Cardiac septum (tissue), 1 donor: ENCODE measurements at regions not wholly inside any gene's neighbourhood (a gene's known extent, or its start where the extent isn't known, plus 50 kb on each side); places are given as distances from the start of the nearest gene placed in this dataset.
"Not testable (repeated sequence)": the region's sequence is repeated elsewhere in the genome, so short reads cannot be mapped to it uniquely, and the experiment has no call there.

Experiments used
- DNase-seq: peaks from one replicate; pipeline ENCODE4 v3.0.0-alpha.2; 2020; ENCODE audit warnings: low spot score
- intact Hi-C: fragments of 100-400 bp; cut with DNase I; formaldehyde crosslinking; loops from one replicate; pipeline ENCODE4 v1.14.0; 2022
- donor health status: DM: no; HTN: no; CAD: no.

DNA sequence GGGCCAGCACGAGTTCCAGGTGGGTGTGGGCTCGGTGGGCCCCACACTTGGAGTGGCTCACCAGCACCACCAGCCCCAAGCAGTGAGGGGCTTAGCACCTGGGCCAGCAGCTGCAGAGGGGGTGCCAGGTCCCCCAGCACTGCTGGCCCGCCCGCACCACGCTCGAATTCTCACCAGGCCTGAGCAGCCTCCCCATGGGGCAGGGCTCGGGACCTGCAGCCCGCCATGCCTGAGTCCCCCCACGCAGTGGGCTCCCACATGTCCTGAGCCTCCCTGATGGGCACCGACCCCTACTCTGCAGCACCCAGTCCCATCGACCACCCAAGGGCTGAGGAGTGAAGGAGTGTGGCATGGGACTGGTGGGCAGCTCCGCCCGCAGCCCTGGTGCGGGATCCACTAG lies 593.4 kb downstream of the GABRG1 start:
- no peak for DNase-seq

DNA sequence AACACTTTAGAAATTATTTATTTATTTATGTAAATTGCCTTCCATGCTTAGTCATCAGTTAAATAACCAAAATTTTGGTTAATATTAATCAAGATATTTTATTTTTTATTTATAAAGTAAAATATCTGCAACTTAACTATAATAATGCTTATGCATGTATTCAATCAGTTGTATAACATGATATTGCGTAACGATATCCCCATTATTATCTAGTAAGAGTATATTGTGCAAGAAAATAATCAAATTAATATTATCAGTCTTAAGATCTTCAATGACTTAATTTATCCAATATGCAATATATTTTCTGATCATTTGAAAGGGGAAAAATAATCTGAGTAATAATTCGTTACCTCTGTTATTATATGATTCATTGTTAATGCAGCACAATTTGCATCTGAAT lies 596.7 kb downstream of the GABRG1 start:
- no peak for DNase-seq
- intact Hi-C loops = no loop called here

More for the DNA sequence above, 593.4 kb downstream of the GABRG1 start:
- intact Hi-C loops = no loop called here

DNA sequence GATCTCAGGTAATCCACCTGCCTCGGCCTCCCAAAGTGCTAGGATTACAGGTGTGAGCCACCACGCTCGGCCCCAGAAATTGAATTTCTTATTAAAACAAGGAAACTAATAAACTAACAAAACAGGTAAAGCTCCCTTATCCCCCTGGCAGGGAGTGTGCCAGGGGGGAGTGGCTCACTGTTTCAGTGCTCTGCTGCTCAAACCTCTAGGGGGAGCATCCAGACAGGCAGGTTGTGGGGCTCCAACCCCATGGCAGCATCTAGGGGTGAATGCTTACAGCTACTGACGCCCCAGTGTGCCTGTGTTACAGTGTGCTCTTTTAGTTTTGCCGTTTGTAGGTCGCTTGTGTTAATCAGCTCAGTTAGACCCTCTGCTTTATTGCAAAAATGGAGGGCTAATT lies 605.0 kb downstream of the GABRG1 start:
- intact Hi-C loops = no loop called here
- no peak for DNase-seq

DNA sequence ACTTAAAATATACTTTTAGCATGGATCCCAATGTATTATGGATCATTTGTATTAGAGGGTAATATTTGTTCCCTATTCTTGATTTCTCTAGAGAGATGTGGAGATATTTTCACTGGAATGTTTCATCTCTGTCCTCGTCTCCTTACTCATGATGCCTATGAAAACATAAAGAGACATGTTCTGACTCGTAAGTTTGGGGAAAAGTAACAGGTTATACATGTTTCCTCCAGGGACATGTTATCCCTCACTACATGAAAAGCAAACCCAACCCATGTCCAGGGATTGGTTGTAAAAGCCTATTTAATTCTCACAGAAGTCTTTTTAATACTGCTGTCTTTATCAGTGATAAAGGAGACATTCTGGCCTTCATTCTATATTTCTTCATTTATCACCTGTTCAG lies 621.4 kb downstream of the GABRG1 start:
- intact Hi-C loops = no loop called here

DNA sequence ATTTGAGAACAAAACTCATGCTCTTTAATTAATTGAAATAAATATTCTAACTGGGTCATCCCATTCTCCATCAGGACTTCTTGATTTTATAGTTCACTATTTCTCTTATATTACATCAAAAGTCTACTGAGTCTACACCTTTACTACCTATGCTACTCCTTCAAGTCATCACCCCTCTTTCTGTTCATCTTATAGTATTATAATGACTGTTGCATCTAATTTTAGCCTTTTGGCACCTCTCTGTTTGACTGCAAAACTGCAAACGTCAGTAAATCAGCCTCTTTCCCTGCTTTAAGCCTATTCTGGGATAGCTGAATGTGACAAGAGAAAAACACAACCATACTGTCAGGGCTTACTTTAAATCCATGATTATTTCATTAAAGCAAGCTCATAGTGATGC lies 639.1 kb downstream of the GABRG1 start:
- intact Hi-C loops = no loop called here
- no peak for DNase-seq

More for the DNA sequence above, 621.4 kb downstream of the GABRG1 start:
- no peak for DNase-seq

DNA sequence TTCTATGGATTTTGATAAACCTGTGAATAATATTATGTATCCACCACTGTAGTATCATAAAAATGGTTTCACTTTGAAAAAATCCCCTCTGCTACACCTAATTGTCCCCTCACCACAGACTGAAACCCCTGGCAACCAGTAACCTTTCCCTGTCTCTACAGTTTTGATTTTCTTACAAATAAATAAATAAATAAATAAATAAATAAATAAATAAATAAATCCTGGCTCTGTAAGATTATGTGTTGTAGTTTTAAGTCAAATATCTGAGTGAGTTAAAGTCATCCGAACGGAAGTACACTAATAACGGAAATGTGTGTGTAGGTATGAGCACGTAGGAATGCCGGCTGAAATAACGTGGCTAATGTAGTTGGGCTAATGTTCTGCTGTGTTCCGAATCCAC lies 641.5 kb downstream of the GABRG1 start:
- no peak for DNase-seq
- intact Hi-C loops = no loop called here

DNA sequence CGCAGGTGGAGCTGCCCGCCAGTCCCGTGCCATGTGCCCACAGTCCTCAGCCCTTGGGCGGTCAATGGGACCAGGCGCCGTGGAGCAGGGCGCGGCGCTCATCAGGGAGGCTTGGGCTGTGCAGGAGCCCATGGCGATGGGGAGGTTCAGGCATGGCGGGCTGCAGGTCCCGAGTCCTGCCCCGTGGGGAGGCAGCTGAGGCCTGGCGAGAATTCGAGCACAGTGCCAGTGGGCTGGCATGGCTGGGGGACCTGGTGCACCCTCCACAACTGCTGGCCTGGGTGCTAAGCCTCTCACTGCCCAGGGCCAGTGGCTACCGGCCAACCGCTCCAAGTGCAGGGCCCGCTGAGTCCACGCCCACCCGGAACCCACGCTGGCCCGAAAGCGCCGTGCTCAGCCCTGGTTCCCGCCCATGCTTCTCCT lies 646.5 kb downstream of the GABRG1 start:
- DNase-seq = no peak
- intact Hi-C loops = no loop called here

DNA sequence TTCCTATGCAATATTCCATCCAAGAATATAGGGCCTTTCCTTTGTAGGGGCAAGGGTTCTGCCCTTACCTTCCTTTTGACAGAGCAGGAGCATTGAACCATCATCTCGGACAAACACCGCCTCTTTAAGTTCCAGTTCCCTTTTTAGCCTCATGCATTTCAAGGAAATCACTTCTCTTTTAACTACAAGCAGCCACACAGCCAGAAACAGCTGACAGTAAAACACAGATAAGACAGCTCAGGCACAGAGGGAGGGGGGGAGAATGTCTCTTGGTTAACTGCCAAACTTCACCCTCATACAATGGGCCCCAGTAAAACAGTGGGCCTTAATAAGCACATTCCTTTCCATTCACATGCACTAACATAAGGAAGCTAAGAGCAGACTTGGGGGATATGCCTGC lies 648.3 kb downstream of the GABRG1 start:
- intact Hi-C loops = no loop called here
- no peak for DNase-seq

DNA sequence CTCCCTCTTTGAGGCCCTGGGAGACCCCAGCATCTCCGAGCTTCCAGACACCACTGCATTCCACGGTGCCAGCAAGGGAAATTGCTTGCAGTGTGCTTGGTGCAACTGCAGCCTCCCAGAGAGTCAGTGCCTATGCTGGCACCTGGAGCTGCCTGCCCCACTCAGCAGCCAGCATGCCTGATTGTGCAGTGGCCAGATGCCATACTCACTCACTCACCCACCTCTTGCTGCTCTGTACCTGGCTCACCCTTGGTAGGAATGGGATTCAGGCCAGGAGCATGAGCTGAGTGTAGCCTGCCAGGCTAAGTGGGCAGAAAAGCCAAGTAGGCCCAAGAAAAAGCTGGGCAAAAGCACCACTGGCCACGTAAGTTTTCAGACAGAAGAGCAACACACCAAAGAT lies 651.4 kb downstream of the GABRG1 start:
- no peak for DNase-seq
- intact Hi-C loops = no loop called here

DNA sequence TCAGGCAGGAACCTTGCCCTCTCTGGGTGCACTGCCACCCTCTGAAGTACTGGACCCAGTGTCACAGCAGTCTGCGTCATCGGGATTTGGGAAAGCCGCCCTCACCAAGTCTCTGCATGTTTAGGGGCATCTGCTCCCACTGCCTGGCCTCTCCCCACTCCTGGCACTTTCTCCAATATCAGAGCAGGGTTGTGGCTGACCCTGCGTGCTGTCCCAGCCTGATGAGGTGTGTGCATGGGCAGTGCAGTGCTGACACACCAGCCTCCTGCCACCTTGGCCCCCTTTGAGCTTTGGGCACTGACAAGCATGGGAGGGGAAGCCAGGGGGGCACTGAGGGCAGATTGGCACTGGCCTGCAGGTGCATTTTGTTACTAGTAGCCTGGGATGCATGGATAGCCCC lies 652.5 kb downstream of the GABRG1 start:
- intact Hi-C loops = no loop called here

DNA sequence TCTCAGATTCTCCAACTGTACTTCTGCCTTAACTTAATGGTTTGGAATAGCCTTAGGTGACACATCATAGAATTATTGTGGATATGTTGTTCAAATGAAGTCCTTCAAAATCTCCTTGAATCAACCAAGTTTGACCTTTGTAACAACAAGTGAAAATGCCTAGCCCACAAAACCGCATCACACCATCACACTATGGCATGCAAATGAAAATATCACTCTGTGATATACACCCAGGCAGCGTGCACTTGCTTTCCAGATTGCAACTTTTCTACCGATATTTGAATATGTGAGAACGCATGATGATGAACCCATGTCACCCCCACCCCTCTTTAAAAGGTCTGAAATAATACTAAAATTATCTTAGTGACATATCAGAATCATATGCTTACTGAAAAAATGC lies 656.7 kb downstream of the GABRG1 start:
- DNase-seq = no peak
- intact Hi-C loops = no loop called here

More for the DNA sequence above, 652.5 kb downstream of the GABRG1 start:
- DNase-seq = no peak

DNA sequence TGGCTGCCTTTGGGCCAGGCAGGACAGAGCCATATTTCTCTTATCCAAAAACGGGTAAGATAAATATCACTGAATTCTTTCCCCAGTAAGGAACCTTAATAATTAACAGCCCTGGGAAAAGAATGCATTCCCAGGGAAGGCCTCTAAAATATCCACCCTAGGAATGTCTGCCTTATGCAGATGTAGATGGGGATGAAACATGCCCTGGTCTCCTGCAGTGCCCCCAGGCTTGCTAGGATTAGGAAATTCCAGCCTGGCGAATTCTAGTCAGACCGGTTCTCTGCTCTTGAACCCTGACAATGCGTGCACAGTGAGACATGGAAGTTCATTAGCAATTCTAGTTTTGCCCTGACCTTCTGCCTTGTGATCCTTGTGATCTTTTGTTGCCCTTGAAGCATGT lies 663.7 kb downstream of the GABRG1 start:
- intact Hi-C loops, DNase-seq: not testable (repeated sequence)

DNA sequence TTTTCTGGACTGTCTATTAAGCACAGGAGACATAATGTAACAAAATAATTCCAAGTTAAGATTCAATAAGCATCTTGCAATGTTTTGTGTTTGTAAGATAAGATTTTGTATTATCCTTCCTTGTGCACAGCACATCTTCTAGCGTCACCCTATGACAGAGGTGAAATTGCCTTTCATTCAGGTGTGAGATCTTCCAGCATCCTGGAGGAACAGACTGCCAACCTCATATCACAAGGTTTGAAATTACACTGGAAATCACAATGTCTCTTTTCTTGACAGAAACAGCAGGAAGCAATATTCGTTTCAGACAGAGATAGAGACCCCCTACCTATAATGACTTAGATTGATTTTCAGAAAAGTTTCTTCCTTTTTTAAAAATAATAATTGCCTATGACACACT lies 668.6 kb downstream of the GABRG1 start:
- intact Hi-C loops = no loop called here
- no peak for DNase-seq

DNA sequence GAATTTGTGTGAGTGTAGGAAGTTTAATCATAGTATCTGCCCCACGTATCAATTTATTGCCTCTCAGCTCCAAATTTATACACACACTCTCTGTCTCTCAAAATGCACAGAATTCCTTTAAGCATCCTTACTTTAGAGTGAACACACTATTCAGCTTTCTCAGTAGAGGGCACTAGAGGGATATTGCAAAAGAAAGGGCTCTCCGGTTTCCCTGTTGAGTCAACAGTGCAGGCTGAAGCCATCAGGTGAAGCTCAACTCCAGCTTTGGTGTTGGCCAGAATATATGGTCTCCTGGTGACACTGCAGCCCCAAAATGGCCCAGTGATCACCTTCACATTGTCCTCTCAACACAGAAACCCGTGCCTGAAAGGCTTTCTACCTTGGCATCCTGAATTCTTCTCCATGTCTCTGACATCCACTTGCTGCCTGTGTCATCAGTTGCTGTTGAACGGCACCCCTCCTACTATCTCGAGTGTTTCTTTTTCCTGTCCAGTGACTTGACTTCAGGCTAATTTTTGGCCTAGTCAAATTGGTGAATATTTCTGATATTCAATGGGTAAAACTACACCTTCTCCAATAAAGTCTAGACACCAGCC lies 670.5 kb downstream of the GABRG1 start:
- DNase-seq = no peak
- intact Hi-C loops = loop anchor here (5.0 kb wide), 1 partner anchor 819 kb away; no protein-coding TSS in a partner anchor

DNA sequence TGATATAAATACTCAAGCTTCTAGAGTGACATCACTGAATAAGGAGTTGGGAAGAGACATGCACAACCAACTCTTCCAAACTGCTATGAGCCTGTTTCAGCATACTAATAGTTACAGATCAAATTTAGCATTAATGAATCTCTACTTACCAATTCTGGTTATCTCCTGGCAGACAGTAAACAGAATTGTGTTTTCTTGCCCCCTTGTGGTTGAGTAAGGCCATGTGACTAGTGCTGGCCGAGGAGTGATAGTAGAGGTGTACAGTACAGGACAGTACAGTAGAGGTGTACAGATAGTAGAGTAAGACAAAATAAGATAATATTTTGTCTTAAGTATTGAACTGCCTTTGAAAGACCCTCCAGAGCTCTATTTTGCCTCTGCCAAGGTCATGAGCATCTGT lies 681.4 kb downstream of the GABRG1 start:
- no peak for DNase-seq
- intact Hi-C loops = loop anchor here (5.0 to 10.0 kb wide), 3 partner anchors 408 to 688 kb away; no protein-coding TSS in a partner anchor

DNA sequence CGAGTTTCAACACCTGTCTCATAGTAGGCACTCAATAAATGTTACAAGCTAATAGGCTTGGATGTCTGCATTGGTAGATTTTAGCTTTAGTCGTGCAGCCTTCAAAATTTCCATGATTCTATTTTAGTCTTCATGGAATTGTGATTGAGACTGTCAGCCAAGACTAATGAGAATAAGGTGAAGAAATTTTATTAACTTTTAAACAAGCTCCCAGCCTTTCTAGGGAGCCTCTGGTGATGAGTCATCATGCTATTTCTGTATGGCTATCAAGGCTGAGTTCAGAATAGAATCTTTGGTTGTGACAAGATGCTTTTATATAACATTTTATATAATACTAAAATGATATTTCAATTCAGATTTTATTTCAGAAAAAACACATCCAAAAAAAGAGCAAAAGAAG lies 685.8 kb downstream of the GABRG1 start:
- intact Hi-C loops = no loop called here
- DNase-seq = no peak

DNA sequence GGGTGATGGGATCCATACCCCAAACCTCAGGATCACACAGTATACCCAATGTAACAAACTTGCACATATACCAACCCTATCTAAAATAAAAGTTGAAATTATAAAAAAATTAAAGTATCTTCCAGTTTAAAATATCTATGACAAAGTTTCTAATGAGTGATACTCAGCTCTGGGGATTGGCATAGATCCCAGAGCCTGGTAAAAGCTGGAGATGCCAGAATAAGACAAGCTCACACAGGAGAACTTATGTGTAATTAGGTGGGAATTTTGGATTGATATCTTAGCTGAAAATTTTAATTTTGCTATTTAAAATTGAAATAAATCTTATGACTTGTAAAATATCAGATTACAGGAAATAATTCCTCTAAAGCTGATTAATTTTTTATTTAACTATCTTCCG lies 686.5 kb downstream of the GABRG1 start:
- intact Hi-C loops = no loop called here

DNA sequence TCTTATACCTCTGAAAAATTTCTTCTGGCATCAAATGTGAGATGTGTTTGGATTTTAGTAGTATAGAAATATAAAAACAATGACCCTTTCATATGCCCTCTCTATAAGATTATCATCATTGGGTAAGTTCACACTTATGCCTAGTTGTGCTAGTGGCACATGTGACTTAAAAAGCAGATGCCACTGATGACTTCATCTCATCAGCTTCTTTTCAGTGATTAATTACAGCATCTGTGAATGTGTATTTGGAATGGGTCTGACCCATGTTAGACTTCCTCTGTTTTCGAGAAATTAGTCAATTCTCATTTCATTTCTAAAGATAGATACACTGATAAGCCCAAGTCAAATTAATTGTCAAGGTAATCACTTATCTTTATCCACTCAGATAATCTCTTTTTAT lies 698.7 kb downstream of the GABRG1 start:
- no peak for DNase-seq
- intact Hi-C loops = no loop called here

More for the DNA sequence above, 686.5 kb downstream of the GABRG1 start:
- DNase-seq = no peak

DNA sequence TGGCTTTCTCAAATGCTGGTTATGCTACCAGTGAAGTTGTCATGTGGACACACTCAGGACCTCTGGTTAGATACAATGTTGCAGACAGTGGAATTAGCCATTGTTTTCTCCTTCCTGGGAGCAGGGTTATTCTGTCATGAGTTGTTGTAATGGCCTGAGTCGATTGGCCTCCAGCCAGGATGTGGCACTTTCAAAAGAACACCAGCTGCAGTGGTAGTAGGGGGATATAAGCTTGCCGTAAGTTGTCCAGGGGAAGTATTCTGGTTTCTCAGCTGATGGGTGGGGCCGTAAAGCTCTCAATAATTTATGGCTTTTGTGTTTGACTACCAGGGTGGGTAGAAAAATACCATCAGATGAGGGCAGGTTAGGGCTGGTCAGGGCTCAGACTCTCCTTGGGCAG lies 697.5 kb upstream of the GNPDA2 start:
- no peak for DNase-seq
- intact Hi-C loops = no loop called here

DNA sequence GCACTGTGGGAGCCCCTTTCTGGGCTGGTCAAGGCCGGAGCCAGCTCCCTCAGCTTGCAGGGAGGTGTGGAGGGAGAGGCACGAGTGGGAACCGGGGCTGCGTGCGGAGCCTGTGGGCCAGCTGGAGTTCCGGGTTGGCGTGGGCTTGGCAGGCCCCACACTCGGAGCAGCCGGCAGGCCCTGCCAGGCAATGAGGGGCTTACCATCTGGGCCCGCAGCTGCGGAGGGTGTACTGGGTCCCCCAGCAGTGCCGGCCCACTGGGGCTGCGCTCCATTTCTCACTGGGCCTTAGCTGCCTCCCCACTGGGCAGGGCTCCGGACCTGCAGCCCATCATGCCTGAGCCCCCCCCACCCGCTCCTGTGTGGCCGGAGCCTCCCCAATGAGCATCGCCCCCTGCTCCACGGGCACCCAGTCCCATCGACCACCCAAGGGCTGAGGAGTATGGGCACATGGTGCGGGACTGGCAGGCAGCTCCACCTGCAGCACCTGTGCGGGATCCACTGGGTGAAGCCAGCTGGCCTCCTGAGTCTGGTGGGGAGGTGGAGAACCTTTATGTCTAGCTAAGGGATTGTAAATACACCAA lies 693.8 kb upstream of the GNPDA2 start:
- DNase-seq, intact Hi-C loops: not testable (repeated sequence)

DNA sequence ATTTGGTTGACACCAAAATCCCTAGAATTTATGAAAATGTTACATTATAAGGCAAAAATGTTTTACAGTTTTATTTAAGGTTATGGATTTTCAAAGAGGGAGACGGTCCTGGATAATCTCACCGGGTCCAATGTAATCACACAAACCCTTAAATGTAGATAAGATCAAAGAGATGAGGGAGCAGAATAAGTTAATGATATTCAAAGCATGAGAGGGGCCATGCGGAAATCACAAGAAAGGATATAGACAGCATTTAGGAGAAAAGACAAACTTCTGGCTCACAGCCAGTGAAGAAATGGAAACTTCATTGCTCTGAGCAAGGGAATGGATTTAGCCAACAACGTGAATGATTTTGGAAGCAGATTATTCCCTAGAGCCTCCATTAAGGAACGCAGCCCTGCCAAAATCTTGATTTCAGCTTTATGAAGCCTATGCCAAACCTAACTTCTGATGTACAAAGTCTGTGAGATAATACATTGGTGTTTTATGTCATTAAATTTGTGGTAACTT lies 684.4 kb upstream of the GNPDA2 start:
- no peak for DNase-seq
- intact Hi-C loops = no loop called here
